Spleen (tissue), 11 donors: ENCODE measurements at regions not wholly inside any gene's neighbourhood (a gene's known extent, or its start where the extent isn't known, plus 50 kb on each side); places are given as distances from the start of the nearest gene placed in this dataset.

Experiments
- DNase-seq: peaks from one replicate; pipeline ENCODE4 v3.0.0-alpha.2; 2020
- H3K27ac ChIP-seq, 8 donors: fragments of 200-600 bp; sonication (generic) in 7 of 8; 1 replicate in 4 of 8; 2 replicates in 4 of 8; pipeline versions ENCODE4 v1.5.0 to v1.8.0; 2016 to 2021; ENCODE audit warnings: inconsistent platforms in 4 of 8, mild to moderate bottlenecking in 4 of 8, moderate library complexity in 1 of 8
- H3K27me3 ChIP-seq, 7 donors: fragments of 200-600 bp; sonication (generic) in 6 of 7; replicated peaks in 1 of 7; 1 replicate in 4 of 7; 2 replicates in 3 of 7; pipeline versions ENCODE4 v1.5.0 to v1.8.0; 2016 to 2021; ENCODE audit warnings: inconsistent platforms in 3 of 7, mild to moderate bottlenecking in 1 of 7
- H3K36me3 ChIP-seq, 6 donors: fragments of 200-600 bp; sonication (generic) in 5 of 6; 1 replicate in 4 of 6; 2 replicates in 2 of 6; pipeline versions ENCODE4 v1.5.0 to v1.8.0; 2016 to 2021; ENCODE audit warnings: inconsistent platforms in 2 of 6
- H3K4me1 ChIP-seq, 6 donors: fragments of 200-600 bp; sonication (generic) in 5 of 6; 1 replicate in 3 of 6; 2 replicates in 3 of 6; pipeline versions ENCODE4 v1.5.0 to v1.8.0; 2016 to 2021; ENCODE audit warnings: inconsistent platforms in 3 of 6
- H3K4me3 ChIP-seq, 8 donors: fragments of 200-600 bp; sonication (generic) in 7 of 8; 1 replicate in 4 of 8; 2 replicates in 4 of 8; pipeline versions ENCODE4 v1.5.0 to v1.8.0; 2016 to 2021; ENCODE audit warnings: inconsistent platforms in 4 of 8, mild to moderate bottlenecking in 4 of 8, moderate library complexity in 2 of 8
- H3K9me3 ChIP-seq, 8 donors: fragments of 200-600 bp; sonication (generic) in 7 of 8; 1 replicate in 4 of 8; 2 replicates in 4 of 8; pipeline versions ENCODE4 v1.5.0 to v1.8.0; 2016 to 2021; ENCODE audit warnings: inconsistent platforms in 4 of 8
- CTCF ChIP-seq, 11 experiments: fragments of 200-600 bp in 7 of 11; fragments of 450-650 bp in 4 of 11; sonication (generic) in 4 of 11; IDR thresholded peaks in 8 of 11; conservative IDR thresholded peaks in 3 of 11; 1 replicate in 7 of 11; 2 replicates in 4 of 11; pipeline versions ENCODE4 v1.4.0 to v1.8.0; 2016 to 2021; ENCODE audit warnings: antibody characterized with exemption in 11 of 11, inconsistent platforms in 4 of 11, mild to moderate bottlenecking in 1 of 11
- POLR2A ChIP-seq, 3 donors: fragments of 450-650 bp; IDR thresholded peaks; one replicate each; pipeline ENCODE4 v1.5.1; 2017; ENCODE audit warnings: antibody characterized with exemption in 3 of 3, mild to moderate bottlenecking in 1 of 3
- POLR2AphosphoS5 ChIP-seq, 3 donors: sonication (generic); formaldehyde crosslinking; IDR thresholded peaks; one replicate each; pipeline ENCODE4 v1.5.1; 2017; ENCODE audit warnings: antibody characterized with exemption in 3 of 3
- WGBS, 5 donors: extraction: QIAGEN DNeasy Blood & Tissue Kit in 3 of 5; methylation state at CpG; one replicate each; pipeline versions ENCODE4 v1.1.5 to v1.1.7; 2013 to 2018; 5-methylcytosine and 5-hydroxymethylcytosine counted together
- intact Hi-C: fragments of 100-400 bp; cut with DNase I; formaldehyde crosslinking; loops from one replicate; pipeline ENCODE4 v1.15.0; 2023; ENCODE audit warnings: low total_unique reads
- donor health status: healthy with polysubstance abuse.
- donor health status: DM: no; HTN: no; CAD: no; lungs with moderate emphysema.
- donor health status: DM: no; HTN: no; CAD: no.
- donor health status: Bipolar disorder and iron deficiency.
- donor health status: healthy.
- donor health status: DM: no; HTN: no; CAD: no.
- donor health status: DM: yes; HTN: yes; CAD: no.

GRCh38 chr20:6966721-6967120, 199.2 kb downstream of the BMP2 start:
- no peak for DNase-seq
- no peak overlapping the region for H3K27ac ChIP-seq
- TF ChIP-seq CTCF (IDR thresholded peaks at IDR 0.05 in 8 of 11, conservative IDR thresholded peaks at IDR 0.05 in 3 of 11) (no peak), POLR2AphosphoS5 (IDR thresholded peaks at IDR 0.05) (no peak), POLR2A (IDR thresholded peaks at IDR 0.05) (no peak)
- no peaks in the 10 kb centered on the region for H3K4me1 ChIP-seq
- H3K36me3 ChIP-seq: no peaks in the 10 kb centered on the region
- H3K4me3 ChIP-seq: no peak overlapping the region
- intact Hi-C loops: no loop called here
- H3K9me3 ChIP-seq: peaks cover 0 to 8% (median 0%) of the 10 kb centered on the region in 8 donors
- H3K27me3 ChIP-seq: no peaks in the 10 kb centered on the region
- 43 to 65% (median 60%) methylated on average over 1 of the region's 1 CpG for WGBS, 5 donors

- H3K9me3 ChIP-seq: peaks cover 0 to 23% (median 9%) of the 10 kb centered on the region in 8 donors
- intact Hi-C loops: no loop called here
- H3K4me1 ChIP-seq: no peaks in the 10 kb centered on the region
- H3K27ac ChIP-seq: no peak overlapping the region
- no peak for DNase-seq
- H3K4me3 ChIP-seq: no peak overlapping the region
- H3K36me3 ChIP-seq: no peaks in the 10 kb centered on the region
- TF ChIP-seq CTCF (IDR thresholded peaks at IDR 0.05 in 8 of 11, conservative IDR thresholded peaks at IDR 0.05 in 3 of 11) (no peak), POLR2A (IDR thresholded peaks at IDR 0.05) (no peak), POLR2AphosphoS5 (IDR thresholded peaks at IDR 0.05) (no peak)
- no peaks in the 10 kb centered on the region for H3K27me3 ChIP-seq
- 77 to 92% (median 85%) methylated on average over 1 of the region's 1 CpG for WGBS, 5 donors
Measured at GRCh38 chr20:6974838-6975237, 207.4 kb downstream of the BMP2 start.

- Histone ChIP-seq H3K9me3 (peaks cover 0 to 23% (median 9%) of the 10 kb centered on the region in 8 donors), H3K27ac (no peak overlapping the region), H3K4me3 (no peak overlapping the region), H3K36me3 (no peaks in the 10 kb centered on the region), H3K27me3 (no peaks in the 10 kb centered on the region), H3K4me1 (no peaks in the 10 kb centered on the region)
- DNase-seq: no peak
- TF ChIP-seq POLR2AphosphoS5 (IDR thresholded peaks at IDR 0.05): no peak
- TF ChIP-seq CTCF (IDR thresholded peaks at IDR 0.05 in 8 of 11, conservative IDR thresholded peaks at IDR 0.05 in 3 of 11): no peak
- no peak for TF ChIP-seq POLR2A (IDR thresholded peaks at IDR 0.05)
- 59 to 92% (median 88%) methylated on average over 1 of the region's 1 CpG for WGBS, 5 donors
- intact Hi-C loops: no loop called here
Measured at GRCh38 chr20:6975311-6975710, 207.8 kb downstream of the BMP2 start.

- H3K9me3 ChIP-seq: peaks cover 0 to 19% (median 9%) of the 10 kb centered on the region in 8 donors
- TF ChIP-seq POLR2A (IDR thresholded peaks at IDR 0.05) (no peak), CTCF (IDR thresholded peaks at IDR 0.05 in 8 of 11, conservative IDR thresholded peaks at IDR 0.05 in 3 of 11) (no peak), POLR2AphosphoS5 (IDR thresholded peaks at IDR 0.05) (no peak)
- H3K27ac ChIP-seq: no peak overlapping the region
- no peak overlapping the region for H3K4me3 ChIP-seq
- H3K4me1 ChIP-seq: no peaks in the 10 kb centered on the region
- H3K27me3 ChIP-seq: no peaks in the 10 kb centered on the region
- no peak for DNase-seq
- intact Hi-C loops: no loop called here
- 51 to 88% (median 55%) methylated on average over 3 of the region's 3 CpGs for WGBS, 5 donors
- no peaks in the 10 kb centered on the region for H3K36me3 ChIP-seq
Measured at GRCh38 chr20:6976106-6976900, 208.8 kb downstream of the BMP2 start.
